ENCODE measurements at regions not wholly inside any gene's neighbourhood (a gene's known extent, or its start where the extent isn't known, plus 50 kb on each side); places are given as distances from the start of the nearest gene placed in this dataset.

GRCh38 chr2:105454801-105455485, 56.1 kb upstream of the FHL2 start:
- no peak for DNase-seq (ENCODE audit: low read depth in 2 of 2)

- DNase-seq (ENCODE audit: low read depth in 2 of 2) = no peak
Observed at GRCh38 chr2:105451571-105452166, 52.8 kb upstream of the FHL2 start.

GRCh38 chr2:105450471-105450870, 51.6 kb upstream of the FHL2 start:
- no peak for DNase-seq (ENCODE audit: low read depth in 2 of 2)

GRCh38 chr2:105449076-105449475, 50.2 kb upstream of the FHL2 start:
- DNase-seq (ENCODE audit: low read depth in 2 of 2) = no peak
